OCI-LY1 (cell line): ENCODE measurements at regions not wholly inside any gene's neighbourhood (a gene's known extent, or its start where the extent isn't known, plus 50 kb on each side); places are given as distances from the start of the nearest gene placed in this dataset.

Experiments used
- EZH2 ChIP-seq: fragments of 200-600 bp; sonication (generic), shearing (Covaris generic); IDR thresholded peaks from 2 replicates; pipeline ENCODE4 v1.8.0; 2017; ENCODE audit warnings: borderline replicate concordance, mixed run types, mild to moderate bottlenecking, antibody characterized with exemption, low read length, moderate library complexity, mixed read lengths
- TF ChIP-seq, protein P1 (sequence below): fragments of 200-600 bp; sonication (generic), shearing (Covaris generic); IDR thresholded peaks from 2 replicates; pipeline ENCODE4 v1.5.1; 2017; ENCODE audit warnings: mild to moderate bottlenecking, antibody characterized with exemption, low read length, moderate library complexity, mixed read lengths

GRCh38 chr18:10011751-10012150 is 97.9 kb downstream of the VAPA start:
- TF ChIP-seq, protein P1, sequence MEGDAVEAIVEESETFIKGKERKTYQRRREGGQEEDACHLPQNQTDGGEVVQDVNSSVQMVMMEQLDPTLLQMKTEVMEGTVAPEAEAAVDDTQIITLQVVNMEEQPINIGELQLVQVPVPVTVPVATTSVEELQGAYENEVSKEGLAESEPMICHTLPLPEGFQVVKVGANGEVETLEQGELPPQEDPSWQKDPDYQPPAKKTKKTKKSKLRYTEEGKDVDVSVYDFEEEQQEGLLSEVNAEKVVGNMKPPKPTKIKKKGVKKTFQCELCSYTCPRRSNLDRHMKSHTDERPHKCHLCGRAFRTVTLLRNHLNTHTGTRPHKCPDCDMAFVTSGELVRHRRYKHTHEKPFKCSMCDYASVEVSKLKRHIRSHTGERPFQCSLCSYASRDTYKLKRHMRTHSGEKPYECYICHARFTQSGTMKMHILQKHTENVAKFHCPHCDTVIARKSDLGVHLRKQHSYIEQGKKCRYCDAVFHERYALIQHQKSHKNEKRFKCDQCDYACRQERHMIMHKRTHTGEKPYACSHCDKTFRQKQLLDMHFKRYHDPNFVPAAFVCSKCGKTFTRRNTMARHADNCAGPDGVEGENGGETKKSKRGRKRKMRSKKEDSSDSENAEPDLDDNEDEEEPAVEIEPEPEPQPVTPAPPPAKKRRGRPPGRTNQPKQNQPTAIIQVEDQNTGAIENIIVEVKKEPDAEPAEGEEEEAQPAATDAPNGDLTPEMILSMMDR = no peak
- no peak for TF ChIP-seq EZH2
